ENCODE measurements at regions not wholly inside any gene's neighbourhood (a gene's known extent, or its start where the extent isn't known, plus 50 kb on each side); places are given as distances from the start of the nearest gene placed in this dataset.

DNA sequence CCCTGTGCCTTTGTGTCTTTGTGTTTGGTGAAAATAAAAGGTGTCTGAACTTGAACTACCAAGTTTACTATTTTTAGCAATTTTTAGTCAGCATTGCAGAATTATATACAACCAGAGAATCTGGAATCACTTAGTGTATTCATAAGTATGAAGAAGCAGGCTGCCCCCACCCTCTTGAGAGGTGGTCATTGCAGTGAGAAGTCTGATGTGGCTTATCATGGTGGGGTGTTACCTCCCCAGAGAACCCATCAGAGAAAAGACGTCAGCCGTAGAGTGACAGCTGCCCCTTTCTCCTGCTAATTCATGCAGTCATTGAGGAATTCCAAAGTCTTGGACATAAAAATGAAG lies 66.0 kb downstream of the BOLA3 start (continued):
- TF ChIP-seq CHD7 (IDR thresholded peaks at IDR 0.05; ENCODE audit: insufficient replicate concordance, low read length) (no peak), SP2 (IDR thresholded peaks at IDR 0.05; ENCODE audit: low read length) (no peak), CREB1 (IDR thresholded peaks at IDR 0.05) (no peak)
- TF ChIP-seq, protein P1, sequence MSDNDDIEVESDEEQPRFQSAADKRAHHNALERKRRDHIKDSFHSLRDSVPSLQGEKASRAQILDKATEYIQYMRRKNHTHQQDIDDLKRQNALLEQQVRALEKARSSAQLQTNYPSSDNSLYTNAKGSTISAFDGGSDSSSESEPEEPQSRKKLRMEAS (IDR thresholded peaks at IDR 0.05) = no peak
